PC-3 (cell line): ENCODE measurements at regions not wholly inside any gene's neighbourhood (a gene's known extent, or its start where the extent isn't known, plus 50 kb on each side); places are given as distances from the start of the nearest gene placed in this dataset.
"Not testable (repeated sequence)": the region's sequence is repeated elsewhere in the genome, so short reads cannot be mapped to it uniquely, and the experiment has no call there.

ENCODE experiments used
- ATAC-seq: fragments of 200-7000 bp; cut with Tn5 transposase; 2 replicates; pipeline ENCODE4 v1.9.1; 2020; ENCODE audit warnings: mild to moderate bottlenecking, moderate library complexity
- BruUV-seq: library from RNA; stranded (reverse); fragments of 400-500 nt; replicated peaks from 2 replicates; lab custom pipeline; 2021; lab: Mats Ljungman, UMichigan
- CTCF ChIA-PET: fragments of 300-600 bp; sonication (Branson Sonifier 250); formaldehyde crosslinking; loops from one replicate; lab custom pipeline; 2022; ENCODE audit warnings: antibody characterized with exemption; lab: Charles Lee
- POLR2A ChIA-PET: fragments of 300-600 bp; sonication (Branson Sonifier 250); formaldehyde crosslinking; loops from one replicate; lab custom pipeline; 2022; ENCODE audit warnings: antibody characterized with exemption; ENCODE audit not compliant: unreplicated experiment; lab: Charles Lee
- DNase-seq: peaks from one replicate; pipeline ENCODE4 v3.0.0-alpha.2; 2015
- H2AFZ ChIP-seq: fragments of 300-600 bp; sonication (generic); 2 replicates; pipeline ENCODE4 v1.6.0; 2016; ENCODE audit warnings: antibody characterized with exemption, low read length
- H3F3A ChIP-seq: fragments of 300-600 bp; sonication (generic); one replicate; pipeline ENCODE4 v1.6.0; 2017; ENCODE audit warnings: antibody characterized with exemption, low read length, control low read depth, mild to moderate bottlenecking; ENCODE audit not compliant: unreplicated experiment
- H3K27ac ChIP-seq: fragments of 300-600 bp; sonication (generic); 2 replicates; pipeline ENCODE4 v1.5.1; 2016; ENCODE audit warnings: mild to moderate bottlenecking, low read length
- H3K27me3 ChIP-seq: fragments of 300-600 bp; sonication (generic); 2 replicates; pipeline ENCODE4 v1.6.1; 2016; ENCODE audit warnings: low read length, mixed read lengths
- H3K36me3 ChIP-seq: fragments of 300-600 bp; sonication (generic); 2 replicates; pipeline ENCODE4 v1.6.1; 2016; ENCODE audit warnings: low read depth, mixed run types, low read length, mixed read lengths
- H3K4me1 ChIP-seq: fragments of 300-600 bp; sonication (generic); 2 replicates; pipeline ENCODE4 v1.5.1; 2016; ENCODE audit warnings: low read length; ENCODE audit not compliant: insufficient read depth
- H3K4me2 ChIP-seq: fragments of 300-600 bp; sonication (generic); 2 replicates; pipeline ENCODE4 v1.6.0; 2016; ENCODE audit warnings: low read length
- H3K4me3 ChIP-seq: fragments of 300-600 bp; sonication (generic); 2 replicates; pipeline ENCODE4 v1.5.1; 2016; ENCODE audit warnings: mild to moderate bottlenecking, low read length, mixed read lengths
- H3K79me2 ChIP-seq: fragments of 300-600 bp; sonication (generic); 2 replicates; pipeline ENCODE4 v1.6.1; 2017; ENCODE audit warnings: low read length, mixed read lengths
- H3K9ac ChIP-seq: fragments of 300-600 bp; sonication (generic); 2 replicates; pipeline ENCODE4 v1.6.0; 2016; ENCODE audit warnings: mild to moderate bottlenecking, low read length
- H3K9me2 ChIP-seq: fragments of 300-600 bp; sonication (generic); replicated peaks from 2 replicates; pipeline ENCODE4 v1.6.1; 2016; ENCODE audit warnings: mixed run types, low read length, mixed read lengths
- H3K9me3 ChIP-seq: fragments of 300-600 bp; sonication (generic); 2 replicates; pipeline ENCODE4 v1.6.1; 2016; ENCODE audit warnings: low read length, mixed read lengths
- H4K20me1 ChIP-seq: fragments of 300-600 bp; sonication (generic); 2 replicates; pipeline ENCODE4 v1.6.1; 2016; ENCODE audit warnings: low read length, mixed read lengths
- EZH2 ChIP-seq: fragments of 300-600 bp; sonication (generic); IDR thresholded peaks from one replicate; pipeline ENCODE4 v1.6.1; 2017; ENCODE audit warnings: antibody characterized with exemption, mild to moderate bottlenecking, low read length; ENCODE audit not compliant: unreplicated experiment
- EZH2phosphoT487 ChIP-seq: fragments of 300-600 bp; sonication (generic); IDR thresholded peaks from 2 replicates; pipeline ENCODE4 v1.6.1; 2018; ENCODE audit warnings: mild to moderate bottlenecking, antibody characterized with exemption, low read length, borderline replicate concordance
- intact Hi-C: fragments of 100-400 bp; cut with micrococcal nuclease; formaldehyde crosslinking; loops from 2 replicates; pipeline ENCODE4 v1.9.0; 2023
- TF ChIP-seq, protein P1 (sequence below): fragments of 300-600 bp; sonication (generic); conservative IDR thresholded peaks from 2 replicates; pipeline ENCODE4 v1.5.1; 2017; ENCODE audit warnings: antibody characterized with exemption, low read depth, mild to moderate bottlenecking, low read length

DNA sequence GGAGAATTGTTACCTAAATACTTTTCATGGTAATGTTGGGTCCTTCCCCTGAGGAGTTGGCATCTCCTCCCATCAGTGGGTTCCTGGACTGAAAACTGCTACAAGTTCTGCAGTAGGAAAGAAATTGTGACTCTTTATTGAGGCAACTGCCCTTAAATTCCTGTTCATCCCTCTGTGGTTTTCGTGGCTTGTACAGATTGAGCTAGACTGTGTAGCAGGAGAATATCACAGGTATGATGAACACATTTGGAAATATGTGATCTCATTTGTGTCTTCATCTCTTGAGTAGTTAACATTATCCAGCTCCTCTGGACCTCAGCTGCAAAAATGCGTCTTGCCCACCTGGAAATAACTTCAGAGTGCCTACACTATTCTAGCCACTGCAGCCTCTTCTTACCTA is 390.6 kb downstream of the PTPRC start:
- no peaks in the 10 kb centered on the region for H3K36me3 ChIP-seq
- H3K4me3 ChIP-seq: no peak overlapping the region
- no peak overlapping the region for H3K27ac ChIP-seq
- H2AFZ ChIP-seq: no peak overlapping the region
- BruUV-seq: no TSS peak
- no peaks in the 10 kb centered on the region for H3K9me3 ChIP-seq
- no peaks in the 10 kb centered on the region; the same call in 1 of the 2 replicates for H3K4me1 ChIP-seq
- DNase-seq (peak; percentile 44), ATAC-seq (no peak)
- no peak overlapping the region for H3K9ac ChIP-seq
- TF ChIP-seq EZH2phosphoT487: no peak
- TF ChIP-seq, protein P1, sequence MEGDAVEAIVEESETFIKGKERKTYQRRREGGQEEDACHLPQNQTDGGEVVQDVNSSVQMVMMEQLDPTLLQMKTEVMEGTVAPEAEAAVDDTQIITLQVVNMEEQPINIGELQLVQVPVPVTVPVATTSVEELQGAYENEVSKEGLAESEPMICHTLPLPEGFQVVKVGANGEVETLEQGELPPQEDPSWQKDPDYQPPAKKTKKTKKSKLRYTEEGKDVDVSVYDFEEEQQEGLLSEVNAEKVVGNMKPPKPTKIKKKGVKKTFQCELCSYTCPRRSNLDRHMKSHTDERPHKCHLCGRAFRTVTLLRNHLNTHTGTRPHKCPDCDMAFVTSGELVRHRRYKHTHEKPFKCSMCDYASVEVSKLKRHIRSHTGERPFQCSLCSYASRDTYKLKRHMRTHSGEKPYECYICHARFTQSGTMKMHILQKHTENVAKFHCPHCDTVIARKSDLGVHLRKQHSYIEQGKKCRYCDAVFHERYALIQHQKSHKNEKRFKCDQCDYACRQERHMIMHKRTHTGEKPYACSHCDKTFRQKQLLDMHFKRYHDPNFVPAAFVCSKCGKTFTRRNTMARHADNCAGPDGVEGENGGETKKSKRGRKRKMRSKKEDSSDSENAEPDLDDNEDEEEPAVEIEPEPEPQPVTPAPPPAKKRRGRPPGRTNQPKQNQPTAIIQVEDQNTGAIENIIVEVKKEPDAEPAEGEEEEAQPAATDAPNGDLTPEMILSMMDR: no peak
- no peak for TF ChIP-seq EZH2
- no peaks in the 10 kb centered on the region for H3F3A ChIP-seq
- no peaks in the 10 kb centered on the region for H3K79me2 ChIP-seq
- H3K27me3 ChIP-seq: no peaks in the 10 kb centered on the region
- no peaks in the 10 kb centered on the region for H3K9me2 ChIP-seq
- ChIA-PET CTCF (no interaction called here), POLR2A (no interaction called here)
- no peaks in the 10 kb centered on the region for H4K20me1 ChIP-seq
- intact Hi-C loops: no loop called here
- H3K4me2 ChIP-seq: no peak overlapping the region

DNA sequence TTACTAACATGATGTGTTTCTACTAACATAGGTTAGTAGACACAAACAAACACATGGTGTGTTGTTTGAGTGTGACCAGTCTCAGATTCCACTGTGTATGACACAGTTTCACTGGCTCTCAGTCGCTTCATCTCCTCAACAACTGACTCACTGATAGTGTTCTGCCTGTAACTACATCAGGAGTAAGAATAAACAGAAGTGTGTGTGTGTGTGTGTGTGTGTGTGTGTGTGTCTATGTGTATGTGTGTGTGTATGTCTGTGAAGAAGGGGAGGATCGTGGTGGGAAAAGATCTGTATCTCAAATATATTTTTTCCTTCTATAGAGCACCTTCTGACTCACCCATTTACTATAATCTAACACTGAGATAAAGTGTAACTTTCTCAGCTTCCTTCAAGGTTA is 391.0 kb downstream of the PTPRC start:
- Histone ChIP-seq H3K4me3 (no peak overlapping the region), H3K27ac (no peak overlapping the region), H3K27me3 (no peaks in the 10 kb centered on the region), H3K36me3 (no peaks in the 10 kb centered on the region), H3K9ac (no peak overlapping the region), H3K79me2 (no peaks in the 10 kb centered on the region), H3K9me3 (no peaks in the 10 kb centered on the region), H3K9me2 (no peaks in the 10 kb centered on the region), H2AFZ (no peak overlapping the region), H3F3A (no peaks in the 10 kb centered on the region), H4K20me1 (no peaks in the 10 kb centered on the region), H3K4me1 (no peaks in the 10 kb centered on the region; the same call in 1 of the 2 replicates), H3K4me2 (no peak overlapping the region)
- POLR2A ChIA-PET: no interaction called here
- DNase-seq (peak; percentile 44), ATAC-seq (peak; percentile 33; the same call in 1 of the 2 replicates)
- no TSS peak for BruUV-seq
- CTCF ChIA-PET: no interaction called here
- TF ChIP-seq, protein P1: no peak
- TF ChIP-seq EZH2: no peak
- TF ChIP-seq EZH2phosphoT487: no peak
- intact Hi-C loops: no loop called here

GRCh38 chr1:199030541-199030940 is 391.7 kb downstream of the PTPRC start:
- POLR2A ChIA-PET, H4K20me1 ChIP-seq, H2AFZ ChIP-seq, H3K27ac ChIP-seq, CTCF ChIA-PET, H3K9me2 ChIP-seq, H3K36me3 ChIP-seq, DNase-seq, BruUV-seq, H3K4me1 ChIP-seq, H3K4me2 ChIP-seq, intact Hi-C loops, ATAC-seq, H3K9ac ChIP-seq, H3K79me2 ChIP-seq, H3K9me3 ChIP-seq, H3F3A ChIP-seq, H3K4me3 ChIP-seq, H3K27me3 ChIP-seq: not testable (repeated sequence)

- intact Hi-C loops, H3K27ac ChIP-seq, H3K9ac ChIP-seq, CTCF ChIA-PET, DNase-seq, H3K9me3 ChIP-seq, H3K36me3 ChIP-seq, H3F3A ChIP-seq, H3K4me1 ChIP-seq, H2AFZ ChIP-seq, H3K4me3 ChIP-seq, BruUV-seq, H3K4me2 ChIP-seq, POLR2A ChIA-PET, H4K20me1 ChIP-seq, H3K27me3 ChIP-seq, H3K9me2 ChIP-seq, ATAC-seq, H3K79me2 ChIP-seq: not testable (repeated sequence)
Observed at GRCh38 chr1:199031170-199031569, 392.3 kb downstream of the PTPRC start.

DNA sequence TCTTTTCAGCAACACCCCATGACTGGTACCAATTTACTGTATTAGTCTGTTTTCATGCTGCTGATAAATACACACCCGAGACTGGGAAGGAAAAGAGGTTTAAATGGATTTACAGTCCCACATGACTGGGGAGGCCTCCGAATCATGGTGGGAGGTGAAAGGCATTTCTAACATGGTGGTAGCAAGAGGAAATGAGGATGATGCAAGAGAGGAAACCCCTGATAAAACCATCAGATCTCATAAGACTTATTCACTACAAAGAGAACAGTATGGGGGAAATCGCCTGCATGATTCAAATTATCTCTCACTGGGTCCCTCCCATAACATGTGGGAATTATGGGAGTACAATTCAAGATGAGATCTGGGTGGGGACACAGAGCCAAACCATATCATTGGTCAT is 393.6 kb downstream of the PTPRC start:
- H3K79me2 ChIP-seq, H3K4me3 ChIP-seq, H3K27ac ChIP-seq, CTCF ChIA-PET, intact Hi-C loops, H3K27me3 ChIP-seq, H3K4me2 ChIP-seq, H4K20me1 ChIP-seq, H2AFZ ChIP-seq, DNase-seq, ATAC-seq, H3K9ac ChIP-seq, H3K36me3 ChIP-seq, H3K4me1 ChIP-seq, POLR2A ChIA-PET, H3K9me3 ChIP-seq, BruUV-seq, H3K9me2 ChIP-seq, H3F3A ChIP-seq: not testable (repeated sequence)
